ENCODE measurements at regions not wholly inside any gene's neighbourhood (a gene's known extent, or its start where the extent isn't known, plus 50 kb on each side); places are given as distances from the start of the nearest gene placed in this dataset.
"Not testable (repeated sequence)": the region's sequence is repeated elsewhere in the genome, so short reads cannot be mapped to it uniquely, and the experiment has no call there.

DNA sequence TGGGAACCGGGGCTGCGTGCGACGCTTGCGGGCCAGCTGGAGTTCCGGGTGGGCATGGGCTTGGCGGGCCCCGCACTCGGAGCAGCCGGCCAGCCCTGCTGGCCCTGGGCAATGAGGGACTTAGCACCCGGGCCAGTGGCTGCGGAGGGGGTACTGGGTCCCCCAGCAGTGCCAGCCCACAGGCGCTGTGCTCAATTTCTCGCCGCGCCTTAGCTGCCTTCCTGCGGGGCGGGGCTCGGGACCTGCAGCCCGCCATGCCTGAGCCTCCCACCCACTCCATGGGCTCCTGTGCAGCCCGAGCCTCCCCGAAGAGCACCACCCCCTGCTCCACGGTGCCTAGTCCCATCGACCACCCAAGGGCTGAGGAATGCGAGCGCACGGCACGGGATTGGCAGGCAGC, 63.8 kb downstream of the PLXNA1 start:
- not testable (repeated sequence) for DNase-seq (ENCODE audit: low read depth, low spot score)

DNA sequence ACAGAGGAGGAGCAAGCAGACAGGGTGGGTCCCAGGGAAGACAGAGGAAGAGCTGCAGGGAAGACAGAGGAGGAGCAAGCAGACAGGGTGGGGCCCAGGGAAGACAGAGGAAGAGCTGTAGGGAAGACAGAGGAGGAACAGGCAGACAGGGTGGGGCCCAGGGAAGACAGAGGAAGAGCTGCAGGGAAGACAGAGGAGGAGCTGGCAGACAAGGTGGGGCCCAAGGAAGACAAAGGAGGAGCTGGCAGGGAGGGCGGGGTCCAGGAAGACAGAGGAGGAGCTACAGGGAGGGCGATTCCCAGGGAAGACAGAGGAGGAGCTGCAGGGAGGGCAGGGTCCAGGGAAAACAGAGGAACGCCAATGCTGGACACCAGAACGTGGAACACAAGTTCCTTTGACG, 66.5 kb downstream of the PLXNA1 start:
- no peak for DNase-seq (ENCODE audit: low read depth, low spot score)

DNA sequence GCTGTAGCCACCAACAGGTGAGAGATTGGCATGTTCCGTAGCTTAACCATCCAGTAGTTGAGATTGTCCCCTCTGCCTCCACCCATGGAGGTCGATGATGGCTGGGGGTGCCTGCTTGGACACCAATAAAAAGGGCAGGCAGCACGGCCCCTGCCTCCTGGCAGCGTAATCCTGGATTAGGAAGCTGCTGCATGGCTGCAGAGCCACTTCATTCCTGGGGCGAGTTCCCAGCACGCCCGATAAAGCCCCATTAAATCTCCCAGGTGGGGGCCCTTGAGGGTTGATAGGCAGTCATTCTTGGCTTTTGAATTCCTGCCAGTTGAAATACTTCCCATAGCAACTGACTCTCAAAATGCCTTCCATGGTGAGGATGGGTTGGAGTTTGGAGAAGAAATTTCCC, 67.8 kb downstream of the PLXNA1 start:
- DNase-seq (ENCODE audit: low read depth, low spot score) = no peak

DNA sequence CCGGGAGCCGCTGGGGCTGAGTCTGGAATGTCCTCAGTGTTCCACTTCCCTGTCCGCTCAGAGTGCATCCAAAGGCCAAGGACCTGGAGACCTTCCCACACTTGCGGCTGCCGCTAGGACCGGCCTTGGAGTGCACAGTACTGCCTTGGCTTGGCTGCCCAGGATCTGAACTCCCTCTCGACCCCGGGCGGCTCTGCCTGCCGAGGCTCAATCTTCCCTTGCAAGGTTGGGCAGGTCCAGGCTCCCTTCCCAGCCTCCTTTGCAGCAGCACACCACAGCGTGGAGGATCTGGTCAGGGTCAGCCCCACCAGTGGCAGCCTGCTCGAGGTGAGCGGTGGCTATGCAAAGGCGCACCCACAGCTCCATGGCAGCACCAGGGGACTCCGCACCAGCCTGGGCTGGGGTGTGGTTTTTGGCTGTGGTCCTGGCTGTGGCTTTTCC, 69.2 kb downstream of the PLXNA1 start:
- DNase-seq (ENCODE audit: low read depth, low spot score) = no peak

DNA sequence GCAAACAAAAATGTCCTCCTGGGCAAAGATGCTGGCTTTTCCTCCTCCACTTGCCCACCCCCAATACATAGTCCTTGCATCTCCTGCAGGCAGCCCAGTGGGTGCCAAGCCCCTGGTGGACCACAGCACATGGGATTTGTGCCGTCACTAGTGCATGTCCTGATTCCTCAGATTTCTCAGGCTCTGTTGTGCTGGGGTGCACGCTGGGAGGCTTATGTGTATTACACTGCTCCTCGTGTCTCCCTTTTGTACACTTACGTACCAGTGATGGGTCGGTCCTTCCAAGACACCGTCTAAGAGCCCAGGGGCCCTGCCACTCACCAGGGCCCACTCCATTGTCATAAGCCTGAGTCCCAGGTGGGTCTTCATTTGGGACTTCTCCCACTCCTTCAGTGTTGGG, 70.1 kb downstream of the PLXNA1 start:
- DNase-seq (ENCODE audit: low read depth, low spot score) = no peak

DNA sequence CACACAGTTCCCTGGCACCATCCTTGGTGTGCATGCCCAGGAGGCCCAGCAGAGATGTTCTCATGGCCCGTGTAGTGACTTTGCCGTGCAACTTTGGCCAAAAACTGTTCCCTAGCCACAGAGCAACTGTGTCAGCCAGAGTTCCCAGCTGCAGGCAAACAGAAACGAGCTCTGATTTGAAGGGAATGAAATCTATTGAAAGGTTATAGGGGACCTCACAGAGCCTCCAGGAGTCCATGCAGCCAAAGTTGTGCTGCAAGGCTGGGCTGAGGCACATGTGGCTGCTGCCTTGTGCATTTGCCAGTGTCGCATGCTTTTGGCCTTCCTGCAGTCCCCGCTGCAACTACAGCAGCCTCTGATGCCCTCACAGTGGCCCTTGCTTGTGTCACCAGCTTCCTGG, 70.5 kb downstream of the PLXNA1 start:
- no peak for DNase-seq (ENCODE audit: low read depth, low spot score)

DNA sequence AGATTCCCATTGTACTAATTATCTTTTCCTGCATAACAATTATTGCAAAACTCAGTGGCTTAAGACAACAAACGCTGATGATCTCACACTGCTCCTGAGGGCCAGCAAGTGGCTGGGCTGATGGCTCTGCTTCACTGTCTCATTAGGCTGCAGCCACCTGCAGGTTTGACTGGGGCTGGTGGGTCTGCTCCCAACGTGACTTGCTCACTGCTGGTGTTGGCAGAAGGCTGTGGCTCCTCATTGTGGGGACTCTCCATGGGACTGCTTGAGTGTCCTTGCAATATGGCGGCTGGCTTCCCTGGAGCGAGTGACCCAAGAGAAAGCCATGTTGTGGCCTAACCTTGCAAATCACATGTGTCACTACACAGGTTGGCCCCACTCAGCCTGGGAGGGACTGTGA, 71.1 kb downstream of the PLXNA1 start:
- DNase-seq (ENCODE audit: low read depth, low spot score) = no peak

DNA sequence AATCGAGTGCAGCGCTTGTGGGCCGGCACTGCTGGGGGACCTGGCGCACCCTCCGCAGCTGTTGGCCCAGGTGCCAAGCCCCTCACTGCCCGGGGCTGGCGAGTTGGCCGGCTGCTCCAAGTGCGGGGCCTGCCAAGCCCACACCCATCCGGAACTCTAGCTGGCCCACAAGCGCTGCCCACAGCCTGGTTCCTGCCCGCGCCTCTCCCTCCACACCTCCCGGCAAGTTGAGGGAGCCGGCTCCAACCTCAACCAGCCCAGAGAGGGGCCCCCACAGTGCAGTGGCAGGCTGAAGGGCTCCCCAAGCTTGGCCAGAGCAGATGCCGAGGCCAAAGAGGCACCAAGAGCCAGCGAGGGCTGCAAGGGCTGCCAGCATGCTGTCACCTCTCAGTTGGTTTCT, 73.4 kb downstream of the PLXNA1 start:
- DNase-seq (ENCODE audit: low read depth, low spot score) = no peak

DNA sequence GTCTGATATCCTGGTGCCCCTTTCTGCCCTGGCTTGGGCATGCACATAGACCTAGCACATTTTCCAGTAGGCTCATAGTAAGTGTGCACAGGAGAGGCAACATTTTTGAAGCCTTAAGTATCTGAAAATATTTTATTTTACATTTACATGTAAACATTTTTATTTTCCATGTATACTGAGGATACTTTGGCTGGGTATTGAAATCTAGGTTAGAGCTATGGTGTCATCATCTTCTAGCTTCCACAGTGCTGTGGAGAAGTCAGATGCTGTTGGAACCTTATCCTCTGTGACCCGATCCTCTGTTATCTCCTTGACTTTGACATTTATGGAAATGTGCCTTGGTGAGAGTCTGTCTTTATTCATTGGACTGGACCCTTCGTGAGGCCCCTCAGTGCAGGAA, 74.1 kb downstream of the PLXNA1 start:
- no peak for DNase-seq (ENCODE audit: low read depth, low spot score)

DNA sequence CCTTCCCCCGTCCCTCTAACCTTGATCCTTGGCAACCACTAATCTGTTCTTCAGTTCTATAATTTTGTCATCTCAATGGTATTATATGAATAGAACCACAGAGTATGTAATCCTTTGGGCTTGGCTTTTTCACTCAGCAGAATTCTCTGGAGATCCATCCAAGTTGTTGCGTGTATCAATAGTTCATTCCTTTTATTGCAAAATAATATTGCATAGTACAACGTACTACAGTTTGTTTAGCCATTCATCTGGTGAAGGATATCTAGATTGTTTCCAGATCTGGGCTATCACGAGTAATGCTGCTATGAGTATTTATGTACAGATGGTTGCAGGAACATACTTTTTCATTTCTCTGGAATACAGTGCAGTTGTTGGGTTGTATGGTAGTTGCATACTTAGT, 76.2 kb downstream of the PLXNA1 start:
- no peak for DNase-seq (ENCODE audit: low read depth, low spot score)

DNA sequence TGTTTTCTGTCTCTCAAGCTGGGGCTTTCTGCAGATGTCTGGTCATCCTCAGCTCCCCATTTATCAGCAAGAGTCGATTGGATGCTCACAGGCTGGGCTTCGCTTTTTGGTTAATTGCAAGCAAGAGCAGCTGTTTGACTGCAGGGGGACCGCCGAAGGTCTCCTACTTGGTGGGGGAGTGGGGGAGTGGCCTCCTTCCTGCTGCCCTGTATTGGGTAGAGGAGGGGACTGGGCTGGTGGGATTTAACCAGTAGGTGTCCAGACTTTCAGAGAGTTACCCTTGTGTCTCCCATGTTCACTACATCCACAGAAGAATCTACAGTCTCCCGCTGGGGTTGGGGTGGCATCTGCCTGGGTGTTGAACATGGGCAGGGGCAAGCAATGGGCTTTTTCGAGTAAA, 78.7 kb downstream of the PLXNA1 start:
- DNase-seq (ENCODE audit: low read depth, low spot score) = no peak

DNA sequence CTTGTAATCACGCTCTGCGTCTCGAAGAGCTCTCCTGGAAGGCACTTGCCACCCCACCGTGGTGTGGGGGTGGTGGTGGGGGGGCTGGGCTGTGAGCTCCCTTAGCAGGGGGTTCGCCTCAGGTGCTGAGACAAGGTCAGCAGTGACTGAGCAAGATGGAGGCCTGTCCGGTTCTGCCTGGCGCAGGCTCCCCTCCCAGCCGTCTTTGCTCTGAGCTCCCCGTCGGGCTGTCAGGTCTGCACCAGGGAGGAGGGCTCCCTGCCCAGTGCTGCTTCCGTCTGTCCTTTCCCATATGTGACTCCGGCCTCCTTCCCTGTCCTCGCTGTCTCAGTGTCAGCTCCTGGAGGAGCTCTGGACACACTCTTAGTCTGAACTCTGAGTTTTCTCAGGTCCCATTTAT, 80.0 kb downstream of the PLXNA1 start:
- no peak for DNase-seq (ENCODE audit: low read depth, low spot score)

DNA sequence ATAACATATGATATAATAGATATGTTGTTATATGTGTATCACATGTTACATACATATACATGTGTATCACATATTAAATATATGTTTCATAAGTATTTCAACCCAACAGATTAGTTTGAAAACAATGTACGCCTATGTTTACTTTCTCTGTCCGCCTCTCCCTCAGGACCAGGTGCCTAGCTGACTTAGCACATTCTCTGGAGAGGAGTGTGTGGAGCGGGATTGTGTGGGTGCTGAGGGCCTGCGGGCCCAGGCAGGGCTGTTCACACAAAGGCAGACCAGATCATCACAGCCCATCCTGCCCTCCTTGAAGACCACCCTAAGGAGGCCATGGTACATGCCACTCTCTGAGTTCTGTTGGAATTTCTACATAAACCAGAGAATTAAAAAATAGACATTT, 81.0 kb downstream of the PLXNA1 start:
- no peak for DNase-seq (ENCODE audit: low read depth, low spot score)

DNA sequence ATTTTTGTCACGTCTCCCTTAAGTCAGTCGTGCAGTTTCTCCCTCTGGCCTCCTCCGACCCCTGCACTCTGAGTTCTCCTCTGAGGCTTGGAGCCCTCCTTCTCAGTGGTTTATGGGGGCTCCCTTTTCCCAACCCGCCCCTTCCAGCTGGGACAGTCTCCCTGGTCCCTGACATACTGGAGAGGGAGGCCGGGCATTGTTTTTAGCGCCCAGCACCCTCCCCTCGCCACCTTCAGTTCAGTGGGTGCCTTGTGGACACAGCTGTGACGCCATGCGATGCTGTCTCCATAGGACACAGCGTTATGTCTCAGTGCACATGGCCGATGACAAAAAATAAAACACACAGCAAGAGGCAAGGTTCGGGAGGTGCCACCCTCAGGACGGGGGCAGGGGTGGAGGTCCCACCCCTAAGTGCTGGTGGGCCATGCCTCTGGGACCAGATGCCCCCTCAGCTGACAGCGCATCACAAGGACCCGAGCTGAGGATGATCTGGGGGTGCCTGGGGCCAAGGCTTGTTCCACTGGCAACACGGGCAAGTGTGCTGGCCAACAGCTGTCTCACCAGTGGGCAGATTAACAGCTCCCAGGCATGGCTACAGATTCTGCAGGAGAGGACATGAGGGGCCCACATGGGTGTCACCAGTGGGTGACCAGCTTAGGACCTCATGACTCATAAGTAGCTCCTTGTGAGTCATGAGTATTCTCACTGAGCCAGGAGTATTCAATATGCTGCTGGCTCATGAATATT, 81.6 kb downstream of the PLXNA1 start:
- DNase-seq (ENCODE audit: low read depth, low spot score) = no peak

DNA sequence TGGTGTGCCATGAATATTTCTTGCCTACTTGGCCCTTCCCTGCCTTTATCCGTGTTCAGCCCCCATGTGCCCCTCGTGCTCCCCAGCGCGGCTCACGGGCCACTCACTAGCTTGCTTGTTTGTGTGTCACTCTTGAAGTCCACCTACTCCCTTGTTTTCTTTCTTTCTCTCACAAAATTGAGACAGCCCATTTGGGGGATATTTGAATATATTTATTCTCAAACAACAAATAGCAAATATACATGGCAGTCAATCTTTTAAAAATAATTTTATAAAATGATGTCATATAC, 82.2 kb downstream of the PLXNA1 start:
- no peak for DNase-seq (ENCODE audit: low read depth, low spot score)

DNA sequence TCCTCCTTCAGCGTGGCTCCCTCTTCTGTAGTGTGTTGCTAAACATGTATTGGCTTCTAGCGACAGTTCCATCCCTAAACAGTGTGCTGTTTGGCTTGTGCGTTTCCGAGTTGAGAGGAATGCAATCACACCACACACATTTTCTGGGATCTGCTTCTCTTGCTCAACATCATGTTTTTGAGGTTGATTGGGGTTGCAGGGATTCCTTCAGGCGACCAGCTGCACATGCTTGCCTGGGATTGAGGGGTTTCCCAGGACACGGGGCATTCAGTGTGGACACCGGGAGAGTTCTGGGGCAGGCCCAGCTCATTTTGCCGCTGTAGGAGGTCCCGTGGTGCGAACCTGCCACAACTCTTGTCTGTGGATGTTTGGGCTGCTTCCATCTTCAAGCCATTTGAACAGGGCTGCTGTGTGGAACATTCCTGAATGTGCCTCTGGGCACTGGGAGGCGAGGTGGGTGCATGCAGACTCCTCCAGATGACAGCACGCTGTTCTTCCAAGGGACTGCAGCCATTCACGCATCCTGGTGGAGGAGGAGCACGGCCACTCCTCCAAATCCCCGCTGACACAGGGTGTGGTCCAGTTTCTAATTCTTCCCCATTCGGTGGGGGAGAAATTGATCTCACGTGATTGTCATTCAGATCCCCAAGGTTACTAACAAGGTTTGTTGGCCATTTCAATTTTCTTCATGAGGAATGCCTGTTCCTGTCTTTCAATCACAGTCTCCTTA, 82.8 kb downstream of the PLXNA1 start:
- no peak for DNase-seq (ENCODE audit: low read depth, low spot score)

DNA sequence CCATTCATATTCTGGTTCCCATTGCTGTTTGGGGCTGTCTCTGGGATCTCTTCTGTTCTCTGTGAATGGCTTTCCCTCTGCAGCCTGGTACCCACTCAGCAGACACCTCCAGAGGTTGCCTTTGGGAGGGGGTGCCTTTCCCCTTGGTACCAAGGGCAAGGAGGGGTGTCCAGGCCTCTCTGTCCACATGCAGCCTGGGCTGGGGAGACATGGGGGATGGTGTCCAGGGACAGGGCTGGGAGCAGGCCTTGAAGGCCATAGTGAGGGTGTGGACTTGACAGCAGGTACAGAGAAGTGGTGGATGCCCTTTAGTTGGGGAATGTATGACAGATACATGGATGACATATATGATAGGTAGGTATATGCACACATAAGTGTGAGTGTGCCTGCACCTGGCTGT, 83.7 kb downstream of the PLXNA1 start:
- DNase-seq (ENCODE audit: low read depth, low spot score) = no peak

DNA sequence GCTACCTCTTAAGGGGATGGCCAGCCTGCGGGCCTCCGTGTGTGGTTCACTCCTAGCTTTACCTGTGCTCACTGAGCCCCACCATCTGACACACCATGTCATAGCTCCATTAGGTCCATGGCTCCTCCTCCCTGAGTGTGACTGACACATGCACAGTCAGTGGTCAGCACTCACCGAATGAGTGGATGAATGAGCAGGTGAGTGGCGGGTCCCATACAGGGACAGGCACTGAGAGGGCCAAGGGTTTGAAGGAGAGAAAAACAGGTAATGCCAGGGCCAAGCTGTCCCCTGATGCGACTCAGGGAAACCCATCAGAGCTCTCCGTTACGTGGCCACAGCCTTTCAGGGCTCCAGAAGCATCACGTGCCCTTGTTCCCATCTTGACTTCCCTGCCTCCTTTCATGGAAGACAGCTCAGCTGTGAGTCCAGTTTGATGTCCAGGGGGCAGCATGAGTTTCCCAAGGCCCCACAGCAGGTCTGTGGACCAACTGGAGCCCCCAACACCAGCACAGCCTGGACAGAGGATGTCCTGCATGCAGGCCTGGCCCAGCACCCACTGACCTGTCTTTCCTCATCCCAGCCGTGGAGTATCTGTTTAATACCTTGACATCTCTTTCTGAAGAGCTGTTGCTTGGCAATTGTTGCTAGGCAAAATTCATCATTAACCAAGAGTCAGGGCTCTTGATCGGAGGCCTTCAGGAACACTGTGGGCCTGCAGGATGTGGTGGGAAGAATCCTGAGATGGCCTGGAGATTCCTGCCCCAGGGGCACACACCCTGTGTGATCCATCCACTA, 84.4 kb downstream of the PLXNA1 start:
- DNase-seq (ENCODE audit: low read depth, low spot score) = no peak

DNA sequence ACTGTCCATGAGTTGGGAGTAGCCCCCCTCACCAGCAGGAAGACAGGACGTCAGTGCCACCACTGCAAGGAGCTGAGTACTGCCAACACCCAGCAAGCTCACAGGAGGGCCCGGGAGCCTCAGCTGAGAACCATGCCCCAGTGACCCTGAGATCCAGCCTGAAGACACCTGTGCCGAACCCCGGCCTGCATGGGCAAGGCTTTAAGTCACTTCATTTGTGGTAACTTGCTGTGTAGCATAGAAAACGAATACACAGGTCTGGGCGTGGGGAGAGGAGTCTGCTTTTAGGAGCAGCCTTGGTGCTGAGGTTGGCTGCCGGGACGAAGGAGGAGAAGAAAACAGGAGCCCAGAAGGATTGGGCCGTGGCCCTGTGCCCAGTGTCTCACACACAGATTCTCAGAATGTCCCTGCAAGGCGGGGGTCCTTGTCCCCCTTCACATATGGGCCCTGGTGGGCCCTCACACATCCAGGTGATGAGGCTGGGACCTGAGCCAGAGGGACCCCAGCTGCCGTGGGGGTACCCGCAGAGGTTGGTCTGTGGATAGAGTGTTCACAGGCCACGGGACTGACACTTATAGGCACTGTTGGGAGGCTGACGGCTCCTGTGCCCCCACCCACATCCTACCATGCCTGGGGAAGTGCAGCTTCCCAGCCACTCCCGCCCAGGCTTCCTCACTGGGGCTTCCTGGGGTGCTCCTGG, 85.3 kb downstream of the PLXNA1 start:
- DNase-seq (ENCODE audit: low read depth, low spot score) = no peak

DNA sequence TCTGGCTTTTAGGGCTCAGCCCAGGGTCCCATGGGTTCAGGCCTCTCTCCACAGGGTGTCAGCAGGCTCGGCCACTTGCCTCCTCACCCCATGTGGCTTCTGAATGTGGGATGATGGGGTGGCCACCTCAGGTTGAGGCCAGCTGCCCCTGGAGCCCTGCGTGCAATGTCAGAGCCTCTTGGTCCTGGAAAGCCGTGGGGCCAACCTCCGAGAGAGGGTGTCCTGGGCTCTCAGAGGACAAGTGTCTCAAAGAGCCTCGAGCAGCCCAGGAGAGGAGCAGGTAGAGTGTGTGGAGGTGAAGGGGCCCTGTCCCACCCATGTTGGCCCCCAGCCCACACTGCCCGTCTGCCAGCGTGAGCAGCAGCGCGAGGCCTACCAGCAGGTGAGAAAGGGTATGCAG, 86.0 kb downstream of the PLXNA1 start:
- no peak for DNase-seq (ENCODE audit: low read depth, low spot score)

DNA sequence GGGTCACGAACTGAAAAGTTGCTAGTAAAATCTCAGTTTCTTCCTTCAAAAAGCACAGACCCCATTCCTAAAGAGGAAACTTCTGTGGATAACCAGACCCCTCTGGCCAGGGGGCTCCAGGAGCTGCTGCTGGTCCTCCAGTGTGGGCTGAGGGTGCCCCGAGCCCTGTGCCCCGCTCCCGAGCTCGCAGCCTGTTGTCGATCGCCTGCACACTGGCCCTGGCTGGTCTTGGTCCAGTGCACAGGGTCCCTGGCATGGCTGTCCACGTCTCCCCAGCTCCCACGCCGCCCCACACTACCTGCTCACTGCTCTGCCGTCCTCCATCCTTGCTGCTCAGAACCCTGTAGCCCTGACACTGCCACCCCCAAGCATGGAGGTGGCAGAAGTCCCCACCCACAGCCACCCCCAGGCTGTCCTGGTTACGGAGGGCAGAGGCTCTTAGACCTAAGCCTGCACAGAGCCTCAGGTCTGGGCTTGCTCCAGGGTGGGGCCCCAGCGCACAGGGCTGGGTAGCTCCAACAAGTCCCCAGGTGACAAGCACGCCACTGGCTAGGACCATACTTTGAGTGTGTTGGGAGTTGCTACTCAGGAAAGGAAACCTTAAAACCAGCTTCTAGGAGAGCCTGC, 87.0 kb downstream of the PLXNA1 start:
- DNase-seq (ENCODE audit: low read depth, low spot score) = no peak

DNA sequence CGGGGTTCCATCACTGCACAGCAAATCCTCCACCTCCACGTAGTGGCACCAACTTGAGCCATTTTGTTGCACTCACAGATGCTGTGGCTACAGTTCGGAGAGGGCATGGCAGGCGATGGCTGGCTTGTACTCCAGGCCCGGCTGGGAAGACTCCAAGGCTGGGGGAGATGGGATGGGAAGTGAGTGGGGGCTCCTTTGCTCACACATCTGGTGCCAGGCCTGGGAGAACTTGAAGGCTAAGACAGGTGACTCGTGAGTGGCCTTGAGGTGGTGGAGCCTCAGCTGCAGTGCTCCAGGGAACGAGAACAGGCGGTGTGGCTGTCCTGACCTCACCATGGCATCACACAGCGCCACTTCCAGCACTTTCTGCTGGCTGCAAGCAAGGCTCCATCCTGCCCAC, 87.9 kb downstream of the PLXNA1 start:
- no peak for DNase-seq (ENCODE audit: low read depth, low spot score)
